Neuronal stem cell (in vitro differentiated cells): ENCODE measurements at regions not wholly inside any gene's neighbourhood (a gene's known extent, or its start where the extent isn't known, plus 50 kb on each side); places are given as distances from the start of the nearest gene placed in this dataset.

Experiments used
- DNase-seq: peaks from one replicate; pipeline ENCODE4 v3.0.0-alpha.2; 2013; ENCODE audit warnings: low spot score
- H2AFZ ChIP-seq: one replicate; pipeline ENCODE4 v1.6.1; 2013; ENCODE audit warnings: mild to moderate bottlenecking, low read length, inconsistent platforms
- H2AK5ac ChIP-seq: 2 replicates; pipeline ENCODE4 v1.6.1; 2013; ENCODE audit warnings: low read depth, mild to moderate bottlenecking, inconsistent platforms, low read length, moderate library complexity, mixed read lengths
- H2BK120ac ChIP-seq: 2 replicates; pipeline ENCODE4 v1.6.1; 2013; ENCODE audit warnings: low read depth, mild to moderate bottlenecking, inconsistent platforms, low read length, moderate library complexity, mixed read lengths
- H2BK12ac ChIP-seq: one replicate; pipeline ENCODE4 v1.6.1; 2013; ENCODE audit warnings: low read length, inconsistent platforms
- H2BK15ac ChIP-seq: 2 replicates; pipeline ENCODE4 v1.6.1; 2013; ENCODE audit warnings: mild to moderate bottlenecking, low read length, inconsistent platforms, mixed read lengths
- H2BK5ac ChIP-seq: one replicate; pipeline ENCODE4 v1.6.1; 2013; ENCODE audit warnings: inconsistent platforms, mild to moderate bottlenecking, low read length, moderate library complexity
- H3K14ac ChIP-seq: one replicate; pipeline ENCODE4 v1.6.1; 2013; ENCODE audit warnings: low read length, inconsistent platforms
- H3K18ac ChIP-seq: 2 replicates; pipeline ENCODE4 v1.6.1; 2013; ENCODE audit warnings: low read length, inconsistent platforms
- H3K23ac ChIP-seq: 2 replicates; pipeline ENCODE4 v1.6.1; 2013; ENCODE audit warnings: low read depth, mild to moderate bottlenecking, mixed read lengths, low read length, inconsistent platforms; ENCODE audit not compliant: poor library complexity
- H3K27ac ChIP-seq: replicated peaks from 3 replicates; pipeline ENCODE4 v1.5.1; 2013; ENCODE audit warnings: low read length, inconsistent platforms
- H3K27me3 ChIP-seq, 3 experiments: 2 replicates each; pipeline ENCODE4 v1.6.1; 2013; ENCODE audit warnings: low read length in 3 of 3, mild to moderate bottlenecking in 2 of 3, inconsistent platforms in 1 of 3, low read depth in 1 of 3, mixed read lengths in 1 of 3, moderate library complexity in 1 of 3; ENCODE audit not compliant: control insufficient read depth in 3 of 3, insufficient read depth in 3 of 3
- H3K36me3 ChIP-seq, 2 donors: replicated peaks in 1 of 2; 2 replicates each; pipeline ENCODE4 v1.6.1; 2013; ENCODE audit warnings: low read length in 2 of 2; ENCODE audit not compliant: control insufficient read depth in 2 of 2, insufficient read depth in 2 of 2
- H3K4ac ChIP-seq: 2 replicates; pipeline ENCODE4 v1.6.1; 2013; ENCODE audit warnings: inconsistent platforms, mild to moderate bottlenecking, low read length, moderate library complexity
- H3K4me1 ChIP-seq, 2 donors: 1 replicate in 1 of 2; 2 replicates in 1 of 2; pipeline ENCODE4 v1.6.1; 2013; ENCODE audit warnings: low read length in 2 of 2, low read depth in 1 of 2; ENCODE audit not compliant: control insufficient read depth in 2 of 2, insufficient read depth in 1 of 2
- H3K4me2 ChIP-seq: one replicate; pipeline ENCODE4 v1.6.1; 2013; ENCODE audit warnings: mild to moderate bottlenecking, low read length, inconsistent platforms; ENCODE audit not compliant: insufficient read depth, poor library complexity, severe bottlenecking
- H3K4me3 ChIP-seq, 2 donors: 2 replicates each; pipeline ENCODE4 v1.5.1; 2013; ENCODE audit warnings: low read length in 2 of 2, mild to moderate bottlenecking in 2 of 2, inconsistent platforms in 1 of 2, moderate library complexity in 1 of 2
- H3K79me1 ChIP-seq: one replicate; pipeline ENCODE4 v1.6.1; 2013; ENCODE audit warnings: low read depth, mild to moderate bottlenecking, inconsistent platforms, low read length, moderate library complexity
- H3K9ac ChIP-seq: one replicate; pipeline ENCODE4 v1.6.1; 2013; ENCODE audit warnings: mild to moderate bottlenecking, low read depth, low read length, inconsistent platforms; ENCODE audit not compliant: poor library complexity
- H3K9me3 ChIP-seq, 2 donors: replicated peaks in 1 of 2; 2 replicates each; pipeline versions ENCODE3 to v1.6.1; 2013; ENCODE audit warnings: low read length in 2 of 2, mild to moderate bottlenecking in 2 of 2, inconsistent platforms in 1 of 2, low read depth in 1 of 2, mixed read lengths in 1 of 2, moderate library complexity in 1 of 2; ENCODE audit not compliant: control insufficient read depth in 2 of 2, insufficient read depth in 1 of 2
- H4K8ac ChIP-seq: one replicate; pipeline ENCODE4 v1.6.1; 2013; ENCODE audit warnings: low read depth, mild to moderate bottlenecking, inconsistent platforms, low read length, moderate library complexity
- H4K91ac ChIP-seq: one replicate; pipeline ENCODE4 v1.6.1; 2013; ENCODE audit warnings: low read length, low read depth, mild to moderate bottlenecking, inconsistent platforms; ENCODE audit not compliant: poor library complexity
- WGBS, 2 donors: extraction: QIAGEN DNeasy Blood & Tissue Kit; methylation state at CpG; one replicate each; pipeline ENCODE4 v1.1.7; 2013; ENCODE audit warnings: missing lambda C conversion rate in 2 of 2, mixed read lengths in 1 of 2; ENCODE audit not compliant: insufficient read length in 2 of 2, insufficient replicate concordance in 1 of 2; ENCODE audit errors: extremely low coverage in 2 of 2; 5-methylcytosine and 5-hydroxymethylcytosine counted together

GRCh38 chr5:110852053-110852452 is 113.2 kb downstream of the SLC25A46 start:
- no peak overlapping the region for H2BK120ac ChIP-seq
- H2AK5ac ChIP-seq, result no peak overlapping the region
- H3K18ac ChIP-seq, result no peak overlapping the region
- no peak overlapping the region for H3K14ac ChIP-seq
- H3K79me1 ChIP-seq, result no peaks in the 10 kb centered on the region
- no peak overlapping the region for H2BK5ac ChIP-seq
- DNase-seq, result no peak
- no peak overlapping the region for H3K4me3 ChIP-seq
- H3K4ac ChIP-seq, result no peak overlapping the region
- no peak overlapping the region for H3K9ac ChIP-seq
- no peak overlapping the region for H3K23ac ChIP-seq
- H4K91ac ChIP-seq, result no peak overlapping the region
- H4K8ac ChIP-seq, result no peak overlapping the region
- H2AFZ ChIP-seq, result peak overlapping the region; percentile 51
- H3K36me3 ChIP-seq, result no peaks in the 10 kb centered on the region
- H2BK15ac ChIP-seq, result no peak overlapping the region
- H3K27me3 ChIP-seq, result no peaks in the 10 kb centered on the region
- H3K4me1 ChIP-seq, result peaks cover 0 to 3% of the 10 kb centered on the region in 2 donors
- no peak overlapping the region for H2BK12ac ChIP-seq
- no peak overlapping the region for H3K4me2 ChIP-seq
- H3K27ac ChIP-seq, result no peak overlapping the region
- H3K9me3 ChIP-seq, result no peaks in the 10 kb centered on the region

DNA sequence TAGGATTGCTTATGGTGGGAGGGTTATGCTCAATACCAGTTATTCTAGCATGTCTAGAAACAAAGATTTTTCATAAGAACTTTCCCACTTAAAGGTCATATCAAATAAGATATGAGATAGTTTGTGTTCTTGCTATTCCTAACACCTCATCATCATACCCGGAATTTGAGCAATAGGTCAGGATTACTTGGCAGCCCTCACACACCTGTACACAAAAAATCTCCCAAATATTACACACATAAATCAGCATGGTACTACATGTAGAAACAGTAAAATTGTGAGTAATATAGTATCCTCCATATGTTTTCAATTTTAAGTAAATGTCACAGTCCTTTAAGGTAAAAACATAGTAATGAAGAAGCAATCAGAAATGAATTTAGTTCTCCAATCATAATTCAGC is 113.7 kb downstream of the SLC25A46 start:
- Histone ChIP-seq H3K27ac (no peak overlapping the region), H2BK15ac (no peak overlapping the region), H3K14ac (no peak overlapping the region), H3K18ac (no peak overlapping the region), H3K79me1 (no peaks in the 10 kb centered on the region), H2BK5ac (no peak overlapping the region), H4K8ac (no peak overlapping the region), H2AFZ (no peak overlapping the region), H2BK120ac (no peak overlapping the region), H3K4me2 (no peak overlapping the region), H3K4ac (no peak overlapping the region), H3K36me3 (no peaks in the 10 kb centered on the region), H4K91ac (no peak overlapping the region), H2BK12ac (no peak overlapping the region), H3K4me1 (peaks cover 0 to 3% of the 10 kb centered on the region in 2 donors), H3K27me3 (no peaks in the 10 kb centered on the region), H2AK5ac (no peak overlapping the region), H3K9me3 (no peaks in the 10 kb centered on the region), H3K23ac (no peak overlapping the region), H3K4me3 (no peak overlapping the region), H3K9ac (no peak overlapping the region)
- DNase-seq, result no peak
- no CpG with 5 or more reads among the region's 1 CpG for WGBS, 2 donors

- Histone ChIP-seq H3K27ac (no peak overlapping the region), H2AK5ac (no peak overlapping the region), H2BK12ac (no peak overlapping the region), H3K4me2 (no peak overlapping the region), H3K4ac (no peak overlapping the region), H3K9me3 (no peaks in the 10 kb centered on the region), H3K4me3 (no peak overlapping the region), H3K79me1 (no peaks in the 10 kb centered on the region), H3K27me3 (no peaks in the 10 kb centered on the region), H3K9ac (no peak overlapping the region), H2AFZ (no peak overlapping the region), H3K36me3 (no peaks in the 10 kb centered on the region), H3K4me1 (peaks cover 0 to 3% of the 10 kb centered on the region in 2 donors), H2BK120ac (no peak overlapping the region), H4K8ac (no peak overlapping the region), H2BK15ac (no peak overlapping the region), H4K91ac (no peak overlapping the region), H2BK5ac (no peak overlapping the region), H3K23ac (no peak overlapping the region), H3K14ac (no peak overlapping the region), H3K18ac (no peak overlapping the region)
- DNase-seq, result no peak
- WGBS, 2 donors, result no CpG with 5 or more reads among the region's 3 CpGs
These were observed 114.5 kb downstream of the SLC25A46 start for GRCh38 chr5:110853267-110853666.

GRCh38 chr5:110854200-110854599 is 115.4 kb downstream of the SLC25A46 start:
- Histone ChIP-seq H3K14ac (no peak overlapping the region), H4K8ac (no peak overlapping the region), H2AFZ (no peak overlapping the region), H3K18ac (no peak overlapping the region), H3K9me3 (no peaks in the 10 kb centered on the region), H2BK120ac (no peak overlapping the region), H3K4ac (no peak overlapping the region), H2BK5ac (no peak overlapping the region), H3K4me2 (no peak overlapping the region), H3K27ac (no peak overlapping the region), H2BK15ac (no peak overlapping the region), H3K9ac (no peak overlapping the region), H2BK12ac (no peak overlapping the region), H3K79me1 (no peaks in the 10 kb centered on the region), H3K36me3 (no peaks in the 10 kb centered on the region), H4K91ac (no peak overlapping the region), H2AK5ac (no peak overlapping the region), H3K4me1 (peaks cover 0 to 3% of the 10 kb centered on the region in 2 donors), H3K4me3 (no peak overlapping the region), H3K23ac (no peak overlapping the region), H3K27me3 (no peaks in the 10 kb centered on the region)
- WGBS, 2 donors, result no CpG with 5 or more reads among the region's 1 CpG
- DNase-seq, result no peak
